CD14-positive monocyte (primary cell): ENCODE measurements at regions not wholly inside any gene's neighbourhood (a gene's known extent, or its start where the extent isn't known, plus 50 kb on each side); places are given as distances from the start of the nearest gene placed in this dataset.

Experiments
- DNase-seq, 3 donors: peaks; one replicate each; pipeline ENCODE4 v3.0.0-alpha.2; 2011 to 2022
- H2AFZ ChIP-seq: 2 replicates; pipeline ENCODE4 v1.6.0; 2012; ENCODE audit warnings: mild to moderate bottlenecking, low read depth, low read length, inconsistent platforms; ENCODE audit not compliant: insufficient read depth, poor library complexity, severe bottlenecking
- H3K27ac ChIP-seq, 2 donors: 1 replicate in 1 of 2; 2 replicates in 1 of 2; pipeline ENCODE4 v1.5.1; 2012 to 2013; ENCODE audit warnings: low read length in 2 of 2, control low read depth in 1 of 2, inconsistent platforms in 1 of 2, low read depth in 1 of 2, mild to moderate bottlenecking in 1 of 2
- H3K27me3 ChIP-seq, 2 donors: one replicate each; pipeline versions ENCODE4 v1.6.0 to v1.6.1; 2011 to 2013; ENCODE audit warnings: low read length in 2 of 2; ENCODE audit not compliant: control insufficient read depth in 2 of 2, insufficient read depth in 2 of 2
- H3K36me3 ChIP-seq, 2 donors: replicated peaks in 1 of 2; 1 replicate in 1 of 2; 2 replicates in 1 of 2; pipeline versions ENCODE4 v1.5.1 to v1.6.1; 2012 to 2013; ENCODE audit warnings: low read length in 2 of 2, control low read depth in 1 of 2, inconsistent platforms in 1 of 2, mild to moderate bottlenecking in 1 of 2; ENCODE audit not compliant: insufficient read depth in 2 of 2, control insufficient read depth in 1 of 2
- H3K4me1 ChIP-seq, 2 donors: 1 replicate in 1 of 2; 2 replicates in 1 of 2; pipeline versions ENCODE4 v1.5.1 to v1.6.1; 2012 to 2013; ENCODE audit warnings: low read length in 2 of 2, control low read depth in 1 of 2, inconsistent platforms in 1 of 2, mild to moderate bottlenecking in 1 of 2, moderate library complexity in 1 of 2; ENCODE audit not compliant: insufficient read depth in 2 of 2, control insufficient read depth in 1 of 2
- H3K4me2 ChIP-seq: replicated peaks from 2 replicates; pipeline ENCODE3; 2012; ENCODE audit warnings: low read length, moderate library complexity, mild to moderate bottlenecking; ENCODE audit not compliant: poor library complexity, severe bottlenecking; ENCODE audit errors: extremely low read depth
- H3K4me3 ChIP-seq, 3 experiments: fragments of 200-600 bp in 1 of 3; sonication (generic) in 1 of 3; replicated peaks in 1 of 3; 1 replicate in 2 of 3; 2 replicates in 1 of 3; pipeline ENCODE4 v1.5.1; 2011 to 2013; ENCODE audit warnings: low read length in 3 of 3, mild to moderate bottlenecking in 3 of 3, control low read depth in 2 of 3, low read depth in 2 of 3, inconsistent platforms in 1 of 3, moderate library complexity in 1 of 3
- H3K79me2 ChIP-seq: 2 replicates; pipeline ENCODE4 v1.6.0; 2012; ENCODE audit warnings: mild to moderate bottlenecking, control low read depth, inconsistent platforms, low read length, moderate library complexity; ENCODE audit not compliant: insufficient read depth
- H3K9ac ChIP-seq: 2 replicates; pipeline ENCODE4 v1.6.0; 2017; ENCODE audit warnings: low read length, mild to moderate bottlenecking; ENCODE audit not compliant: insufficient read depth, poor library complexity, severe bottlenecking
- H3K9me3 ChIP-seq, 2 donors: replicated peaks in 1 of 2; 1 replicate in 1 of 2; 2 replicates in 1 of 2; pipeline versions ENCODE4 v1.5.1 to v1.6.1; 2012 to 2013; ENCODE audit warnings: low read length in 2 of 2, control low read depth in 1 of 2; ENCODE audit not compliant: control insufficient read depth in 1 of 2, insufficient read depth in 1 of 2
- H4K20me1 ChIP-seq: 2 replicates; pipeline ENCODE4 v1.6.0; 2012; ENCODE audit warnings: mild to moderate bottlenecking, low read length, control low read depth, moderate library complexity; ENCODE audit not compliant: insufficient read depth
- H3K27ac Mint-ChIP-seq, 7 donors: one replicate each; pipeline ENCODE4 v1.8.0; 2020; ENCODE audit warnings: mild to moderate bottlenecking in 7 of 7, mixed read lengths in 7 of 7, moderate library complexity in 6 of 7, inconsistent platforms in 2 of 7
- H3K27me3 Mint-ChIP-seq, 3 donors: one replicate each; pipeline ENCODE4 v1.8.0; 2021 to 2022; ENCODE audit warnings: low read depth in 3 of 3, mild to moderate bottlenecking in 3 of 3, mixed read lengths in 3 of 3, moderate library complexity in 3 of 3, inconsistent platforms in 1 of 3
- H3K36me3 Mint-ChIP-seq, 2 donors: one replicate each; pipeline ENCODE4 v1.8.0; 2020; ENCODE audit warnings: mixed read lengths in 2 of 2, inconsistent platforms in 1 of 2, mild to moderate bottlenecking in 1 of 2
- H3K4me1 Mint-ChIP-seq: one replicate; pipeline ENCODE4 v1.8.0; 2020; ENCODE audit warnings: mild to moderate bottlenecking, mixed read lengths
- H3K4me3 Mint-ChIP-seq, 2 donors: one replicate each; pipeline ENCODE4 v1.8.0; 2020; ENCODE audit warnings: mild to moderate bottlenecking in 2 of 2, mixed read lengths in 2 of 2, moderate library complexity in 1 of 2
- H3K9me3 Mint-ChIP-seq, 7 donors: one replicate each; pipeline ENCODE4 v1.8.0; 2020 to 2022; ENCODE audit warnings: mixed read lengths in 7 of 7, mild to moderate bottlenecking in 6 of 7, moderate library complexity in 6 of 7, inconsistent platforms in 2 of 7
- CTCF ChIP-seq: fragments of 200-600 bp; IDR thresholded peaks from one replicate; pipeline ENCODE4 v1.8.0; 2022; ENCODE audit warnings: antibody characterized with exemption, mild to moderate bottlenecking
- WGBS: methylation state at CpG from one replicate; pipeline ENCODE4 v1.1.5; 2013; ENCODE audit warnings: missing lambda C conversion rate; ENCODE audit not compliant: insufficient coverage; 5-methylcytosine and 5-hydroxymethylcytosine counted together
- intact Hi-C, 2 donors: fragments of 100-400 bp; cut with micrococcal nuclease; formaldehyde crosslinking; loops; one replicate each; pipeline versions ENCODE4 v1.15.0 to v1.15.1; 2023

GRCh38 chr10:8835453-8836167, 781.1 kb downstream of the GATA3 start:
- no peaks in the 10 kb centered on the region for H3K36me3 ChIP-seq
- no peaks in the 10 kb centered on the region for H3K27me3 ChIP-seq
- no peaks in the 10 kb centered on the region for H3K79me2 ChIP-seq
- WGBS = 100% methylated on average over 3 of the region's 5 CpGs
- Mint-ChIP-seq H3K4me1 (no peaks in the 10 kb centered on the region), H3K4me3 (no peak overlapping the region), H3K27ac (no peak overlapping the region), H3K27me3 (no peaks in the 10 kb centered on the region), H3K36me3 (no peaks in the 10 kb centered on the region), H3K9me3 (peaks cover 2 to 9% (median 2%) of the 10 kb centered on the region in 7 donors)
- intact Hi-C loops = no loop called here
- TF ChIP-seq CTCF = no peak
- H3K27ac ChIP-seq = no peak overlapping the region
- no peaks in the 10 kb centered on the region for H4K20me1 ChIP-seq
- H2AFZ ChIP-seq = no peak overlapping the region
- no peak overlapping the region for H3K4me3 ChIP-seq
- no peak overlapping the region for H3K9ac ChIP-seq
- no peaks in the 10 kb centered on the region for H3K4me1 ChIP-seq
- no peak overlapping the region for H3K4me2 ChIP-seq
- H3K9me3 ChIP-seq = peaks cover 0 to 3% of the 10 kb centered on the region in 2 donors
- no peak for DNase-seq

- no peak overlapping the region for H3K4me3 ChIP-seq
- intact Hi-C loops = no loop called here
- Mint-ChIP-seq H3K4me1 (no peaks in the 10 kb centered on the region), H3K4me3 (no peak overlapping the region), H3K27me3 (no peaks in the 10 kb centered on the region), H3K9me3 (peaks cover 2 to 12% (median 4%) of the 10 kb centered on the region in 7 donors), H3K36me3 (no peaks in the 10 kb centered on the region), H3K27ac (no peak overlapping the region)
- H3K9me3 ChIP-seq = peaks cover 0 to 3% of the 10 kb centered on the region in 2 donors
- no peak overlapping the region for H3K4me2 ChIP-seq
- H2AFZ ChIP-seq = no peak overlapping the region
- H4K20me1 ChIP-seq = no peaks in the 10 kb centered on the region
- DNase-seq = no peak
- H3K27me3 ChIP-seq = no peaks in the 10 kb centered on the region
- H3K36me3 ChIP-seq = no peaks in the 10 kb centered on the region
- no peak overlapping the region for H3K9ac ChIP-seq
- no peak overlapping the region for H3K27ac ChIP-seq
- no peak for TF ChIP-seq CTCF
- H3K79me2 ChIP-seq = no peaks in the 10 kb centered on the region
- no peaks in the 10 kb centered on the region for H3K4me1 ChIP-seq
- 90% methylated on average over 3 of the region's 5 CpGs for WGBS
Measured at GRCh38 chr10:8840356-8840755, 785.9 kb downstream of the GATA3 start.
